ENCODE measurements at regions not wholly inside any gene's neighbourhood (a gene's known extent, or its start where the extent isn't known, plus 50 kb on each side); places are given as distances from the start of the nearest gene placed in this dataset.

- peaks cover 12% of the 10 kb centered on the region for H3K9me3 ChIP-seq
- no peaks in the 10 kb centered on the region for H4K20me1 ChIP-seq
- H3K27me3 ChIP-seq: no peaks in the 10 kb centered on the region
- no peak overlapping the region for H3K4me3 ChIP-seq
- H3K9ac ChIP-seq: no peak overlapping the region
- no peak overlapping the region for H3K27ac ChIP-seq
- peaks cover 11% of the 10 kb centered on the region for H3K4me1 ChIP-seq
- no peak for TF ChIP-seq Cebpa-rat (IDR thresholded peaks at IDR 0.05)
- no peaks in the 10 kb centered on the region for H3K36me3 ChIP-seq
- H3K4me2 ChIP-seq: no peak overlapping the region
These were observed 401.5 kb downstream of the PPP3CA start for GRCh38 chr4:100945789-100946188.

DNA sequence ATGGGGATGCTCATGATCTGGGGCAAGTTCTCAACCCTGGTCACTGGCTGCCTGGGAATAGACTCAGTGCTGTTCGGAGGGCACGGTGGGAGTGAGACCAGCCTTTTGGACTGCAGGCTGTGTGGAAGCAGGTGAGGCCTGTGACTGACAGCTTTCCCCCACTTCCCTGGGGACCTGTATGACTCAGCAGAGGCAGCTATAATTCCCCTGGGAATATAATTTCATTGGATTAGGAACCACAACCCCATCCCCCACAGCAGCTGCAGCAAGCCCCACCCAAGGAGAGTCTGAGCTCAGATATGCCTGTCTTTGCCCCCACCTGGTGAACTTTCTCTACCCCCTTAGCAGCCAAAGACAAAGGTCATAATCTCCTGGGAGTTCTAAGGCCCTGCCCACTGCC, 408.6 kb downstream of the PPP3CA start:
- no peak overlapping the region for H3K27ac ChIP-seq
- peaks cover 14% of the 10 kb centered on the region for H3K4me1 ChIP-seq
- no peaks in the 10 kb centered on the region for H3K27me3 ChIP-seq
- H3K4me2 ChIP-seq: peak overlapping the region; percentile 23
- H3K9ac ChIP-seq: no peak overlapping the region
- no peak for TF ChIP-seq Cebpa-rat (IDR thresholded peaks at IDR 0.05)
- H3K4me3 ChIP-seq: no peak overlapping the region
- H4K20me1 ChIP-seq: no peaks in the 10 kb centered on the region
- H3K9me3 ChIP-seq: peaks cover 12% of the 10 kb centered on the region
- H3K36me3 ChIP-seq: no peaks in the 10 kb centered on the region

DNA sequence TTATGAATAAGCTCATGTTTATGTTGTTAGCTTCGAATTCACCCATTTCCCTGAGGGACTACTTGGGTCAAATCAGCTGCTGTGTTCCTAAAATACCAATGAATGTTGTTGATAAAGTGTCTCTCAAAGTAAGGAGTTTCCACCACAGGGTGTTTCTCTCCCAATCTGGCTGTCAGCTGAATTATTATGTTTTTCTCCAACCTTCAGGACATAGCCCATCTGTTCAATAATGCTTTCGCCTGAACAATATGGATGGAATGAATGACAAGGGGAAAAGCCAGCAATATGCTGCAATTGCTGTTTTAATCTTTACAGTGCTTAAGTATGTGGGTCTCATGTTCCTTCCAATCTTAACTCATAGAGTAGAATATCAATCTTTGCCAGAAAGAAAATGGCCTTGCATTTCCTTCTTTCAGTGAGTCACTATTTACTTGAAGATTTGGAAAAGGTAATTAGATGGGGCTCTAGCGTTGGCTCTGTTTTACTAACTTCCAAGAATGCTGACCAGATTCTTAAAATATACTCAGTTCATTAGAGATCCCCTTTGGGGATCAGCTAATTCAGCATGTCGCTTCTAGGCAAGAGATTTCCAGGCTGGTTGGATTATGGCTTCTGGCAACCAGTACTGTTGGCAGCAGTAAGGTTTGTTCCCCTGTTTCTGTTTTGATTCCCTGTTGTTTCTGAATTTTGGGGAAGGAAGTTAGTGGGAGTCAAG, 410.5 kb downstream of the PPP3CA start:
- H3K4me1 ChIP-seq: peaks cover 19% of the 10 kb centered on the region
- no peaks in the 10 kb centered on the region for H4K20me1 ChIP-seq
- no peak overlapping the region for H3K4me3 ChIP-seq
- no peaks in the 10 kb centered on the region for H3K27me3 ChIP-seq
- H3K9me3 ChIP-seq: no peaks in the 10 kb centered on the region
- H3K36me3 ChIP-seq: no peaks in the 10 kb centered on the region
- H3K27ac ChIP-seq: no peak overlapping the region
- no peak for TF ChIP-seq Cebpa-rat (IDR thresholded peaks at IDR 0.05)
- H3K4me2 ChIP-seq: no peak overlapping the region
- no peak overlapping the region for H3K9ac ChIP-seq

DNA sequence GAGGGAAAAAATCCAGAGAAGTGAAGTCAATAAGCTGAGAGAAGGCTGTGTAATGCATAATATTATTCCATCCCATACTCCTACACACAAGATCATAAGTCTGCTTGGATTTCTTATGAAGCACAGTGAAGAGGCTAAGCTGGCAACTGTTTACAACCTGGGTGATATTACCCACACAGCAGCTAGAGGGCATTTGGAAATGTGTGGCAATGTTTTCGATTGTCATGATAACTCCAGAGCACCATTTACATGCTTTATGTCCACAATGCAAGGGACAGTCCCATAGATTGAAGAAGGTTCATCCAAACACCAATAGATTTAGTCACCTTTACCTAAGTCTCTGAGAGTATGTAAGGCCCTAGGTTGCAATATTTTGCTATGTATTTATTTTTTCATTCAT, 412.2 kb downstream of the PPP3CA start:
- H3K4me2 ChIP-seq: no peak overlapping the region
- H3K36me3 ChIP-seq: no peaks in the 10 kb centered on the region
- H3K27me3 ChIP-seq: no peaks in the 10 kb centered on the region
- H3K4me1 ChIP-seq: peaks cover 19% of the 10 kb centered on the region
- no peaks in the 10 kb centered on the region for H3K9me3 ChIP-seq
- no peak for TF ChIP-seq Cebpa-rat (IDR thresholded peaks at IDR 0.05)
- H3K9ac ChIP-seq: no peak overlapping the region
- H4K20me1 ChIP-seq: no peaks in the 10 kb centered on the region
- no peak overlapping the region for H3K4me3 ChIP-seq
- no peak overlapping the region for H3K27ac ChIP-seq

GRCh38 chr4:100933628-100934027, 413.7 kb downstream of the PPP3CA start:
- Histone ChIP-seq H3K4me2 (peak overlapping the region; percentile 9; the same call in 1 of the 2 replicates), H3K27me3 (no peaks in the 10 kb centered on the region), H4K20me1 (no peaks in the 10 kb centered on the region), H3K9me3 (no peaks in the 10 kb centered on the region), H3K4me1 (peaks cover 13% of the 10 kb centered on the region), H3K27ac (no peak overlapping the region), H3K9ac (no peak overlapping the region), H3K4me3 (no peak overlapping the region), H3K36me3 (no peaks in the 10 kb centered on the region)
- no peak for TF ChIP-seq Cebpa-rat (IDR thresholded peaks at IDR 0.05)

DNA sequence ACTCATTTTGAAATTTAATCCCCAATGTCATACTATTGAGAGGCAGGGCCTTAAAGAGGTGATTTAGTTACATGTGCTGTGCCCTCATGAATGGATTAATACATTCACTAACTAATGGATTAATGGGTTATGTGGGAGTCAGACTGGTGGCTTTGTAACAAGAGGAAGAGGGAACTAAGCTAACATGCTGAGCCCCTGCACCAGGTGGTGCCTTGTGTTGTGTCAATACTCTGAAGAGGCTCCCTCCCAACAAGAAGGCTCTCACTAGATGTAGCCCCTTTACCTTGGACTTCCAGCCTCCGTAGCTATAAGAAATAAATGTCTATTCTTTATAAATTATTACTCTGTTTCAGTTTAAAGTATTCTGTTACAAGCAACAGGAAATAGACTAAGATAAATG, 411.9 kb upstream of the EMCN start:
- Histone ChIP-seq H3K4me2 (no peak overlapping the region), H3K27me3 (no peaks in the 10 kb centered on the region), H3K9ac (no peak overlapping the region), H3K9me3 (no peaks in the 10 kb centered on the region), H3K4me3 (no peak overlapping the region), H3K36me3 (no peaks in the 10 kb centered on the region), H3K4me1 (peaks cover 9% of the 10 kb centered on the region), H4K20me1 (no peaks in the 10 kb centered on the region), H3K27ac (no peak overlapping the region)
- TF ChIP-seq Cebpa-rat (IDR thresholded peaks at IDR 0.05): no peak

- Histone ChIP-seq H3K27me3 (no peaks in the 10 kb centered on the region), H3K4me2 (no peak overlapping the region), H3K9ac (no peak overlapping the region), H3K9me3 (no peaks in the 10 kb centered on the region), H3K27ac (no peak overlapping the region), H4K20me1 (no peaks in the 10 kb centered on the region), H3K4me3 (no peak overlapping the region), H3K36me3 (no peaks in the 10 kb centered on the region), H3K4me1 (peaks cover 9% of the 10 kb centered on the region)
- TF ChIP-seq Cebpa-rat (IDR thresholded peaks at IDR 0.05): no peak
These were observed 411.3 kb upstream of the EMCN start for GRCh38 chr4:100929135-100929534.

- no peaks in the 10 kb centered on the region for H3K9me3 ChIP-seq
- H3K27me3 ChIP-seq: no peaks in the 10 kb centered on the region
- no peaks in the 10 kb centered on the region for H3K4me1 ChIP-seq
- H3K9ac ChIP-seq: no peak overlapping the region
- no peaks in the 10 kb centered on the region for H4K20me1 ChIP-seq
- TF ChIP-seq Cebpa-rat (IDR thresholded peaks at IDR 0.05): no peak
- no peak overlapping the region for H3K4me3 ChIP-seq
- H3K4me2 ChIP-seq: no peak overlapping the region
- H3K36me3 ChIP-seq: no peaks in the 10 kb centered on the region
- no peak overlapping the region for H3K27ac ChIP-seq
These were observed 408.4 kb upstream of the EMCN start for GRCh38 chr4:100926039-100926717.

- H3K9ac ChIP-seq: no peak overlapping the region
- H3K27me3 ChIP-seq: no peaks in the 10 kb centered on the region
- H3K36me3 ChIP-seq: no peaks in the 10 kb centered on the region
- H3K4me3 ChIP-seq: no peak overlapping the region
- H3K27ac ChIP-seq: no peak overlapping the region
- no peak for TF ChIP-seq Cebpa-rat (IDR thresholded peaks at IDR 0.05)
- peaks cover 5% of the 10 kb centered on the region; the same call in 1 of the 2 replicates for H3K4me1 ChIP-seq
- H4K20me1 ChIP-seq: no peaks in the 10 kb centered on the region
- H3K9me3 ChIP-seq: no peaks in the 10 kb centered on the region
- no peak overlapping the region for H3K4me2 ChIP-seq
These were observed 395.9 kb upstream of the EMCN start for GRCh38 chr4:100913685-100914084.

GRCh38 chr4:100908540-100908939, 390.7 kb upstream of the EMCN start:
- Histone ChIP-seq H3K4me3 (no peak overlapping the region), H4K20me1 (no peaks in the 10 kb centered on the region), H3K27me3 (no peaks in the 10 kb centered on the region), H3K4me2 (no peak overlapping the region), H3K9ac (no peak overlapping the region), H3K27ac (no peak overlapping the region), H3K9me3 (no peaks in the 10 kb centered on the region), H3K36me3 (no peaks in the 10 kb centered on the region), H3K4me1 (0 out of 2 replicates have a peak, but pooled peaks cover under 1% of the 10 kb centered on the region)
- TF ChIP-seq Cebpa-rat (IDR thresholded peaks at IDR 0.05): no peak

Measured in BLaER1 (cell line).